GM19397 (cell line): ENCODE measurements at regions not wholly inside any gene's neighbourhood (a gene's known extent, or its start where the extent isn't known, plus 50 kb on each side); places are given as distances from the start of the nearest gene placed in this dataset.

ENCODE experiments used
- ATAC-seq: cut with Tn5 transposase; IDR thresholded peaks from one replicate; pipeline ENCODE4 v1.9.1; 2021; ENCODE audit warnings: mild to moderate bottlenecking, moderate library complexity; ENCODE audit not compliant: unreplicated experiment

DNA sequence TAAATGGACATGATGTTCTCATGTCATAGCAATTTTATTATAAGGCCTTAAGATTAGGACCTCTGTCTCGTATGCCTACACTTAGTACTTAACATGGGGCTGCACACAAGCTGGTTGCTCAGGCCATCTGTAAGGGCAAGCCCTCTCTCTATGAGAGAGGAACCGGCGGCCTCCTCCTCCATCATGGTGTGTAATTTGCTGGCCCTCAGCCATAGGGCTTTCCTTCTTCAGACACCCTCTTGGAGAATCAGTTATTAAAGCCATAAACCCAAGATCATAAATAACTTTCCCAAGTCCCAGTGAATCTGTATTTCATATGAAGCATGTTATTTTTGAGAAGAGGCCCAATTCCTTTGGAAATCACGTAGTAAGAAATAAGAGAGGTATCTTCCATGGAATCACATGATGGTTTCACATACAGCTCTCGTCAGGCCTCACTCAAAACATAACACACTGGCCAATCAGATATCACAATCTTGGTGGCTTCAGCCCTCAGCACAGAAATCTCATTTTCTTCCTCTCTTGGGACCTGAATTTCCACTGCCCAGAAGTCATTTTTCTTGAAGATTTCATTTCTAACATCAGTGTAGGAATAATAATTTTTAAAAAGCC is 92.6 kb downstream of the RDH14 start:
- ATAC-seq, result no peak

DNA sequence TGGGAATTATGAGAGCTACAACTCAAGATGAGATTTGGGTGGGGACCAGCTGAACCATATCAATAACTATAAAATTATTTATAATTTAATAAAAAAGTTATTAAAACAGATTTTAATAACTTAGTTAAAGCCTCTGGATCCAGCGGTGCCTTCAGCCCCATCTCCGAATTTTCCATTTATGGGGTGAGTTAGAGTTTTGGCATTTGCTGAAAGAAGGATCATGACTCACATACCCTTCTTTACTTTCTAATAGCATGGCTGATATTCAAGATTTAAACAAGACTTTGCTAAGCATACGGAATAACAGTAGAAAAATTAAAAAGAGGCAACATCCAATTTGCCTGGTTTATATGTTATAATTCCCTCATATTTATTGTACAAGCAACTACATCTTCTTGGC is 94.5 kb downstream of the RDH14 start:
- ATAC-seq, result no peak

DNA sequence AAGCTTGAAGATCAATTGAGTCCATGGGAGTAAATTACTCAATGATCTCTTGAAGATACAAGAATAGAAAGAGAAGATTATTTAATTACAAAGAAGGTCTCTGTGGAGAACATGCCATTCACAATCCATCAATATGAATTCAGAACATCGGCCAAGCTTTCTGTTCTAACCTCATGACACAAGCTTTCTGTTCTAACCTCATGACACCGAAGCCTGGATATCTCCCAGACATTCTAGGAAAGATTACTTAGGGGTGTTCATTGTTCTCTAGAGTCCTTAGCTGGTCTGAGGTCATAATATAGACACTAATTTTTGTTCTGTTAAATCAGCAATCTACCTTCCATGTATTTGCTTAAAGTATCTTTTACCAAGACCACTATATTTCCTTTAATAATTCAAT is 95.5 kb downstream of the RDH14 start:
- ATAC-seq, result no peak

DNA sequence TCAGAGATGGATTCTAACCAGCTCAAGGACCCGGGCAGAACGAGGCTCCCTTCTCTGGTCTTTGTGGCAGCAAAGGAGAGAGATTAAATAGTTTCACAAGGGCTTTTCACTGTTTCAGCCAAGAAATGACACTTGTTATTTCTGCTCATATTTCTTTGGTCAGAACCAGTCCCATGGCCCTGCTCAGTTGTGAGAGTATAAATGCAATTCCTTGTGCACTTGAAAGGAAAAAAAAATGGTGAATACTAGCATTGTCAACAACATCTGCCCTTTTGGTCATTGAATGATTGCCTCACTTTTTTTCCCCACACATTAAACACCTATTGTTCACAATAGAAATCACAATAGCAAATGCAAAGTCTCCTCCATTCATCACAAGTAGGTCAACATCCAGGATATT is 104.4 kb downstream of the RDH14 start:
- ATAC-seq, result no peak

DNA sequence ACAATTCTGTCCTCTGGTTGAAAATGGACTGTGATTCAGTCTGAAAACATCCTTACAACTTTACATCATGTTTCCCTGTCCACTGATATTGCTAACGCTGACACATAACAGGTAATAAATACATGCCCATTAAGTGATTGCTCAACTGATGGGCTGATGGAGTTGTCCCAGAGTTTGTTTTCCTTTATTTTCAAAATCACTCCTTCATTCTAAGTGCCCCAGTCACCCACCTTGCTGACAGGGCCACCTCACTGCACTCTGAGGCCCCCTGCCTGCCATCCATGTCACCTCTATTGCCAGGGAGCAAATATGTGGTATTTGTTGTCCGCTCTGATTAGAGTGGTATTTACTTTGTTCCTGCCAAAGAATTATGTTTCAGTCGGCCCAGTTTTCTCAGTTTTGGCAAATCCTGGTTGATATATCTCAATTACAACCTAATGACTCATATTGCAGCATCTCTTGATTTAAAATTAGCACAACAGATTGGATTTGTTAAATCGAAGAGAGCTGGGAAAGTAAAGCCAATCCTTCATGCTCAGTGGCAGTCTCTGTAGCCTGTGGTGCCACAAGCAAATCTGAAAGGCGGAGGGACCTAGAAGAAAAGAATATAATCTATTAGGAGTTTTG is 105.1 kb downstream of the RDH14 start:
- ATAC-seq, result no peak

DNA sequence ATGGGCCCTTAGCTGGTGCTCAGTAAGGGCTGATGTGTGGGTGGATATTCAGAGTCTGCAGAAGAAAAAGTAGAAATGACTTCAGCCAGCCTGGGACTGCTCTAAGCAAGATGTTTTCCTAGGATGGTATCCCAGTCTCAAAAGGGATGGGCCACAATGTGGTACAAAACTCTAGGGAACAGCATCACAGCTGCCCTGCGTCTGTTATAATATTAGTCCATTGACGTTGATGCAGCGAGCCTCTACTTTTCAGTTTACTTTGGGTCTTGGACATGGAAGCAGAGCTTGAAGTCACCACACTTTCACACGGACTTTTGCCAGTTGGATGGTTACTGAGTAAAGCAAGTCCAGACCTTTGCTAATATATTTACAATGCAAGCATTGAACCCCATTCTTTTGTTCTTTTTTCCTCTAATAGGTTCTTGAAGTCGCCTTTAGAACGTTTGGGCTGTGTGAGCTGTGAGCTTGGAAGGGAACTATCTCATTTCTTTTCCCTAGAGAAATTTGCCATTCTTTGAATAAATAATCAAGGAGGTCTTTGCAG is 105.7 kb downstream of the RDH14 start:
- no peak for ATAC-seq

DNA sequence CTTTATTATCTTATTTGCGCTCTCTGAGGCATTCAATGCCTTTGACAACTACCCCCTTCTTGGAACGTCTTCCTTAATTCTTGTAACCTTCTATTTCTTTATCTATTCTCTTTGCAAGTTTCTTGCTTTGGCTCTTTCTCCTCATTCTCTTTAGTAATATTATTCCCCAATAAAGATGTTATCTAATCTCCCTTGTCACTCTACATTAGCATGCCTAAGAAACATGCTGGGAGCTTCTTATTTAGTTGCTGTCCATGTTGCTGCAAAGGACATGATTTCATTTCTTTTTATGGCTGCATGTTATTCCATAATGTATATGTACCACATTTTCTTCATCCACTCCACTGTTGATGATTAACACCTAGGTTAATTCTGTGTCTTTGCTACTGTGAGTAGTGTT is 113.7 kb downstream of the RDH14 start:
- ATAC-seq, result no peak

DNA sequence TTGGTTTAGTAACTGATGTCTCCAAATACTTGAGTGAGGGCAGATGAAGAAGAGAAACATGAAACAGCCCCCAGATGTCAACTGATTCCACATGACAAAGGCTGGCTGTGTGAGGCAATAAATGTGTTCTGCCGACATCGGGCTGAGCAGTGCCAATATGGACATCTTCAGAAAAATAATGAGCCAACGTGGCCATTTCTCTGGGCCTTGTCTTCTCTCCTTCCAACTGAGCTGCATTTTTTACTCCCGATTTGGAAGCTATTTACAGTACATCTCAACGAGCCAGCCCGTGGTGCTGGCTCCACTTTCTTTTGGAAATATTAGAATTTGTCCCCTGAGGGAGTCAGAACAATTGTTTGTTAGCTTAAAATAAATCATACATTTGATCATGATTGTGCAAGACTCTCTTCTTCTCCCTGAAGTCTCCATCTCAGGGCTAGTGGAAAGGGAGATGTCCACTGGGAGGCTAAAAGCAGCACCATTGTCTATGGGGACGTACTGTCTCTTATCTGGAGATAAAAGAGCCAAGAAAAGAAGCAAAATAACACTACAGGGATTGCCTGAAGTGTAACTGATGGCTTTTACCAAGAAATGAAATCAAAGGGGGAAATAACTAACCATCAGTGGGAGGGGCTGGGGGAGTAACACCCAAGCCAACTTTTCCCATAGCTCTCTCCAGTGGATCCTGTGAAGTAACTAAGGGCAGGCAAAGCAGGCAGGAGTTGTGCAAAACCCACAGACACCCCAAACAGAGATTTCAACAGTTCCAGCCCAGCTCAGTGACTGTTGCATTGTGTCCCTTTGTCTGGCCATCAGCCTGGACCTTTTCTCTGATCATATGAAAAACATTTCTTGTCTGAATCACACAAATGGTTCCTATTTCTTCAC is 114.8 kb downstream of the RDH14 start:
- no peak for ATAC-seq

DNA sequence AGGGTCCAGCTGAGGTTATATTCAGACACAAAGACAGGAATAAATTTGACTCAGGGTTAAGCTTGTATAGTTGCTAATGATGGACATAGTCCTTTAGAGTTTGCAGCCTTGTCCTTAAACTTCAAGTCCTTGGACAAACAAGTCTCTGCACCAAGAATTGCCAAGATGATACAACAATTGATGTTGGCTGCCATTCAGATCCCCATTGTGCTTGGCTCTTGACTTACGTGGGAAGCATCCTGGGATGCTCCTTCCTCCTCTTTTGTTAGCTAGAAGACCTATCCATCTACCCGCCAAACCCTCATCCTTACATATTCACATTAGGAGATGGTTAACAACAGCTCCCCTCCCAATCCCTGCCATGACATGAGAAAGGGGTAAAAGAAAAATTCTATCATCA is 115.6 kb downstream of the RDH14 start:
- ATAC-seq, result no peak

DNA sequence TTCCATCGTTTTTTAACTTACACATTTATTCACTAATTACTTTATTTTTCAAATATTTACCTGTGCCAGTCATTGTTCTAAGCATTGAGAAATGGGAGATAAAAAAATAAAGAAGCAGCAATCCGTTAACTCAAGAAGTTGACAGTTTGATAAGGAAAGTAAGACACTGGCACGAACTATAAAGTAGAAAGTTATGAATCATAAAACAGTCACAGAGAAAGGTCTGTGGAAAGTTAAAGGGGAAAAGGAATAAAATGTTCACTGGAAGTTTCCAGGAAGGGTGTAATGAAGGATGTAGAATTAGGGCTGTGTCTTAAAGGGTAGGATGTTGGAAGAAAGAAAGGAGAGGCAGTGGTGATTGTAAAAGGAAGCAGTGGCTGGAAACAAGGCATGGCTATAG is 118.9 kb downstream of the RDH14 start:
- ATAC-seq, result no peak

DNA sequence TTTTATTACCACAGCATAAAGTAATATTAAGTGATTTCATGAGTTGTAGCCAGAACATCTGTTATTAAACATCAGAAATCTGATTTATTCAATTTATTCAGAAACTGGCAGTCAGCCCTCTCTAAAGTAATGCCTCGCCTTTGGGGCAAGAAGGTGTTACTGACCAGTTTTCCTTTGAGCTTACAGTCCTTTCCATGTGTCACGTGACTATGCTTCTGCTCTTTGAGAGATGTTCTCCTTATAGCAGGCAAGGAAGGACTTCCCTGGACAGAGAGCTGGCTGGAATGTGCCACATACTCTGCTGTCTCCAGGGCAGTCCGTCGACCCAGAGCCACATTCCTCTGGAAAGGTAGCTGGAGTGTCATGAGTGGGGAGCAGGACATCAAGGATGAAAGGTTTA is 119.7 kb downstream of the RDH14 start:
- ATAC-seq, result no peak

DNA sequence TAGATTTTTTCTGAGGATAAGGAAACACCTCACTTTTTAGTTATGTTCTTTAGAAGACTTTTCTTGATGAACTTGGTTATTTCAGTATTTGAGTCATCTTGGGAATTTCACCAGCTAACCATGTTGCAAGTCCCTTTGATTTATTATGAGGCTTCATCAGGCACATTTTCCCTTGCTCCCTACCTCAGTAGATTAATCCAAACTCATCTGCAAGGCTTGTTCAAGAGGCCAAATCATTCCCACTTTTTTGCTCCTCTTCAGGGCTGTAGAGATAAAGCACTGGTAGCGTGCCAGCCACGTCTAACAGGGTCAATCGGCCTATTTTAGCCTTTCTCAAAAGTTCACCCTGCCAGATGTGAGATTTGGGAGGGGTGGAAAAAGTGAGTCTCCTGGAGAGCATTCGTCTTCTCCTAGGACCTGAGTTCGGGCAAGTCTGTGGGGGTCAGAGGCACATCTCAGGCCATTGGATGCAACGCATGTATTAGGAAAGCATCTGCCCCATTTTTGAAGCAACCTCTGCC is 120.3 kb downstream of the RDH14 start:
- ATAC-seq, result no peak

DNA sequence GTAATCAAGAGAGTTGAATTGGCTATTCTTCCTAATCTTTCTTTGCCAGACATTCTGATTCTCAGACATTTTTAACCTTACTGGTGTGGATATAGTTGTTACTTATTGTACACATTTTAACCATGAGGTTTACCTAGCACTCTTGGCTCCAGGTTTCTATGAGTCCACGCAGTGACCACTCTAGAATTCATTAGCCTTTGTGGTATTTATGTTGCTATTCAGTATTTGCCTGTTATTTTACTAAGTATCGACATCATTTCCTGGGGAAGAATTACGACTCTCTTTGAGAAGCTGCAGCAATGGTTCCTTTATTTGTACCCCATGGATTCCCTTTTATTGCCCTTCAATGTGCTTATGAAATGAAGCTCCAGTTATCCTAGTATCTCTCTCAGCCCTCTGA is 120.7 kb downstream of the RDH14 start:
- no peak for ATAC-seq

DNA sequence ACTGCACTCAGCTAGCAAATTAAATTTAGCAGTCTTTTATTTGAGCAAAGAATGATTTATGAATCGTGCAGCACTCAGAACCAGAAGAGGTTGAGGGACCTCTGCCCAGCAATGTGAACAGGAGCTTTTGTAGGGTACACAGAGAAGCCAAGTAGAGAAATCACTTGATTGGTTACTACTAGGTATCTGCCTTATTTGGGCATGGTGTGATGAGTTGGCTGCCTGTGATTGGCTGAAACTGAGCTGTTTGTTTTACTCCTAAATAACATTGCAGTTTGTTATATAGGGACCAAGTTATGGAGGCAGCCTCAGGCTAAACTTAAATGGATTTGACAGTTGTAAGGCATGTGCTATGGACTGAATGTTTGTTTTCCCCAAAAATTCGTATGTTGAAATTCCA is 122.5 kb downstream of the RDH14 start:
- ATAC-seq, result no peak

DNA sequence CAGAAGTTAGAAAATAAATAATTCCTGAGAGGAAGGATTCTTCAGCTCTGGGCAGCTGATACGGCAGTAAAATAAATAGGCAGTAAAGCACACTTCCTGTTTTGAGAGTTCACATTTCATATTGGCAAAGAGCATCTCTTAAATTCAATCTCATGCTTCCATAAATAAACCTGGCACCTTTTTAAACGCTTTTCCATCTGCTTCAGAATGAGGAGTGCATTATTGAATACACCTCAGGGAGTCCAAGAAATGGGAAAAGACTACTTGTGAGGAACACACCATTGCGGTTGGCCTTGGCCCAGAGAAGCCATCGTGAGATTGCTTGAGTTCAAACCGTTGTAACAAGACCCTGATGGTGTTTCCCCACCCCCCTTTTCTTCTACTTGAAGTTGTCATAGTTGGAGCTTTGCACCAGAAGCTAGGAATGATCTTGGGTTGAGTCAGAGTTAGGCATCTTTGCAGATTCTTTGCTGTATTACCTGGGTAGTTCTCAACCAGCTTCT is 123.9 kb downstream of the RDH14 start:
- no peak for ATAC-seq

DNA sequence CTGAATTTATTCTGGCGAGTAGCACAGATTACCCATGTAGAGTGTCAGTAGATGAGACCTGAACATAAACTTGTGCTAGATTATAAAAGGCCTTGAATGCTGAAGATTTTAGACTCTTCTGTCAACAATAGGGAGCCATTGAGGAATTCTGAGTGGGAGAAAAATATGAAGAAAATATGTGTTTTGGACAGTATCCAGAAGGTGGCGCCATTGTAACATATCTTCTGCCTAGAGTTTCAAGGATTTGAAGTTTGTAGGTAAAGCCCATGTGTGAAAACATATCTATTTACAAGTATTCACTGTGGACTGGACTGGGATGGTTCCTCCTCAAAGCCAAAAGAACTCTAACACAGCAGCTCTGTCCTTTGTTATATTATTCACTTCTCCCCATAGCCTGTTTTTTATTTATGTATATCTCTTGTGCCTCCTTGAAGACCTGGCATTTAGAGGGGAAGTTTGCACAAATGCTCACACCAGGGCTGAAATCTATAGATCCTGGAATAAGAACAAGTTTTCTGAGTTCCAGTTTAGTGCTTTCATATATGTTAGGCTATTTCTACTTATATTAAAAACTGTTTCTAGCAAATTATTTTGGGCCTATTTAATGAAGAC is 124.9 kb downstream of the RDH14 start:
- ATAC-seq, result no peak

DNA sequence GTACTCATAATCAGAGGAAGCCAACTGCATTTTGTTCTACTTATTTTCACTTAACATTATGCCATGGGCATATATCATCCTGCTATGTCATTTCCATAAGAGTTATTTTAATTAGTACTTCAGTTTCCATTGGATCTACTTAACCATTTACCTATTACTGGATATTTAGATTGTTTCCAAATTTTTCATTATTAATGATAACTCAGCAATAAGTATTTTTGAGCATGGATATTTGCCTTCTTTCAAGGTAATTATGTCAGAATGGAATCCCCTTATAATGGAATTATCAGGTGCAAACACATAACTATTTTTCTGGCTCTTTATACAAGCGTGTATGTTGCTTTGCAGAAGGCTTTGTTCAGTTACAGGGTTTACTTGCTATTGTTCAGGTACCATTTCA is 126.6 kb downstream of the RDH14 start:
- no peak for ATAC-seq

DNA sequence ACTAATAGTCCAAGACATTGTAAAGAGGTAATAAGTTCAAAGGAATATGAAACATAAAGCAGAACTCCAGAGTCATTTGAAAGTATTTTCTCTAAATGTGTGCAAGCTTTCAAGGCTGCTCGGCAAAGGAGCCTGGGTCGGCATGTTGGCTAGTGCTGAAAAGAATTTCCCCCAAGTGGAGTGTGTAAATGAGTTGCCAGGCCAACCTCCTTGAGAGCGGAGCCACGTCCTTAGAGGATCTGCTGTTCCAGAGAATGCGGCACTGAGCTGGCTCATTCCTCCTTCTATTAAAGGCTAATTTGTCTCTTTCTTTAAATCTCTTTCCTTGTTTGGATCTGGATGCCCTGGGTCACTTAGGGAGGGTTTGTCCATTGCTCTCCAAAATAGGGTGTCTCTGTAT is 127.5 kb downstream of the RDH14 start:
- no peak for ATAC-seq

DNA sequence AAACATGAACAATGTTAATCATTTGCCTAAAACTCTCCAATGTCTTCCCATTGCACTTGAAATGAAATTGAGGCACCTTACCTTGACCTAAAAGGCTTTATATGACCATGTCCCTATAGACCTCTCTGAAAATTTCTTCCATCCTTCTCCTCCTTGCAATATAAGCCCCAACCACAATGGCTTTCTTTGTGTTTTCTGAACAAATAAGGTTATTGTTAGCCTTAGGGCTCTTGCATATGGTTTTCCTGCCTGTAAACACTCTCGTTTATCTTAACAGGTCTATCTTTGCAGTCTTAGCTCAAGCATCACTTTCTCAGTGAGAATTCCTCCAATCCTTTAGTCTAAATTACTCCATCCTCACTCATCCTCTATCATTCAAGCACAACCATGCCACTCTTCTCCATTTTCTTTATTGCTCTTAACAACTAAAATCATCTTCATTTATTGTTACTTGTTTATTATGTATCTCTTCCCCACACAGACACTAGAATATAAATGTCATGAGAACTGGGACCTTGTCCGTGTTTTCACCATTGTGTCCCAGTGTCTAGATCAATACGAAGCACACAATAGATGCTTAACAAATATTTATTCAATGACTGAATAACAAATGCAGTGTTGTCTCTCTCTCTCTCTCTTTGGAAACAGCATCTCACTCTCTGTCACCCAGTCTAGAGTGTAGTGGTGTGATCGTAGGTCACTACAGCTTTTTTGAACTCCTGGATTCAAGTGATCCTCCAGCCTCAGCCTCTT is 129.3 kb downstream of the RDH14 start:
- ATAC-seq, result no peak

DNA sequence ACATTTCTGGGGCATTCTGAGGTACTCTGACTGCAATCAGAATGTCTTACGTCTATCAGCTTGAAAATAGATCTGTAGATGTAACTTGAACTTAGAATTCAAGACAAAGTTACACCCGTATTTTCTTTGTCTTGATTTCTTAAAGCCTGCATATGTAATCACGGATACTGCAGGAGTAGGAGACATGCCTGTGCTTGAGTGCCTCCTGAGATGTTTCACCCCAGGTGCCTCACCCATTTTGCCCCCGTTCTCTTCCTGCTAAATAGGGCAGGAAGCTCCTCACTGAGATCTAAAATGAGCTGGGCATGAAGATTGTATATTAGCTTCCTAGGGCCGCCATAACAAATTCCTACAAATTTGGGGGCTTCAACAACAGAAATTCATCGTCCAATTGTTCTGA is 131.9 kb downstream of the RDH14 start:
- ATAC-seq, result no peak
